22Rv1 (cell line): ENCODE measurements at regions not wholly inside any gene's neighbourhood (a gene's known extent, or its start where the extent isn't known, plus 50 kb on each side); places are given as distances from the start of the nearest gene placed in this dataset.

Source experiments
- ZFX ChIP-seq: fragments of 450-650 bp; IDR thresholded peaks from 2 replicates; pipeline ENCODE4 v1.6.1; 2017; ENCODE audit warnings: antibody characterized with exemption, borderline replicate concordance
- TF ChIP-seq, protein P1 (sequence below): fragments of 450-650 bp; IDR thresholded peaks from 2 replicates; pipeline ENCODE4 v1.5.1; 2017; ENCODE audit warnings: mild to moderate bottlenecking

DNA sequence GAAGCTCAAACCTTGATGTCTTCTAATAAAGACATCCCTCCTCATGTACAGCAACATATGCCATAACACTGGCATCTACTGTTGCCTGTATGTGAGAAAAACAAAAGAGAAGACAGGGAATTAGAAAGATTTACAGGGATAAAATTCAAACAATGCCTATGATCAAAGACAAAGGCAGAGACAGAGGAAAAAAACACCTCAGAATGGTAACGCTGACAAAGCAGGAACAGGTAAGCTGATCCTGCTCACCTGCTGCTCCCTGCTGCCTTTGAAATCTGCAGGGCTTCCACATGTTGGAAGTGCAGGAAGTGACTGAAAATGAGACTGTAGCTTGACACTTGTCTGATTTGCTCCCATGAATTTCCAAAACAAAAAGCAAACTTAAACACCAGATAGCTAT is 90.2 kb upstream of the DNAJC10 start:
- TF ChIP-seq, protein P1, sequence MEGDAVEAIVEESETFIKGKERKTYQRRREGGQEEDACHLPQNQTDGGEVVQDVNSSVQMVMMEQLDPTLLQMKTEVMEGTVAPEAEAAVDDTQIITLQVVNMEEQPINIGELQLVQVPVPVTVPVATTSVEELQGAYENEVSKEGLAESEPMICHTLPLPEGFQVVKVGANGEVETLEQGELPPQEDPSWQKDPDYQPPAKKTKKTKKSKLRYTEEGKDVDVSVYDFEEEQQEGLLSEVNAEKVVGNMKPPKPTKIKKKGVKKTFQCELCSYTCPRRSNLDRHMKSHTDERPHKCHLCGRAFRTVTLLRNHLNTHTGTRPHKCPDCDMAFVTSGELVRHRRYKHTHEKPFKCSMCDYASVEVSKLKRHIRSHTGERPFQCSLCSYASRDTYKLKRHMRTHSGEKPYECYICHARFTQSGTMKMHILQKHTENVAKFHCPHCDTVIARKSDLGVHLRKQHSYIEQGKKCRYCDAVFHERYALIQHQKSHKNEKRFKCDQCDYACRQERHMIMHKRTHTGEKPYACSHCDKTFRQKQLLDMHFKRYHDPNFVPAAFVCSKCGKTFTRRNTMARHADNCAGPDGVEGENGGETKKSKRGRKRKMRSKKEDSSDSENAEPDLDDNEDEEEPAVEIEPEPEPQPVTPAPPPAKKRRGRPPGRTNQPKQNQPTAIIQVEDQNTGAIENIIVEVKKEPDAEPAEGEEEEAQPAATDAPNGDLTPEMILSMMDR = no peak
- no peak for TF ChIP-seq ZFX
